ENCODE measurements at regions not wholly inside any gene's neighbourhood (a gene's known extent, or its start where the extent isn't known, plus 50 kb on each side); places are given as distances from the start of the nearest gene placed in this dataset.

DNA sequence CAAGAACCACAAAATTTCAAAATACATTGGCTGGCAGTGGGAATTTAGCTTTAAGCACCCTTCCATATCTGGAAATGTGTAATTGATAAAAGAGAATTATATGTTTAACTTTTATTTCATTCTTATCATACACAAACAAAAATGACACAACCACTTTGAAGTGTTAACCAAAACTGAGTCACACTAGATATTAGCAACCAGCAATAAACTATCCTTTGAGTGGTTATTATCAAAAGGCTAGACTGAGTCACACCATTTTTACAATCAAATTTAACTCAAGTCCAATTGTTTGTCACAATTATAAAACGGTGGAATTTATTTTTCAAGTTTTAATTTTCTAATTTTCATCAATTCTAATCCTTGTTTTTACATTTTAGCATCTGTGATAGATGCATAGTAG, 121.7 kb downstream of the LIG4 start:
- Histone ChIP-seq H3K27ac (no peak overlapping the region), H3K79me2 (no peaks in the 10 kb centered on the region), H3K4me1 (ENCODE audit: insufficient read depth) (no peaks in the 10 kb centered on the region), H3K4me3 (no peak overlapping the region), H3K36me3 (replicated peaks; ENCODE audit: insufficient read depth, low read depth) (no peaks in the 10 kb centered on the region), H3K4me2 (no peak overlapping the region), H2AFZ (no peak overlapping the region), H3K9me3 (ENCODE audit: low read depth) (no peaks in the 10 kb centered on the region), H3K9me2 (replicated peaks; ENCODE audit: insufficient read depth) (no peaks in the 10 kb centered on the region), H4K20me1 (ENCODE audit: insufficient read depth, poor library complexity, severe bottlenecking) (no peaks in the 10 kb centered on the region), H3K27me3 (no peaks in the 10 kb centered on the region)
- DNase-seq (ENCODE audit: low spot score), result no peak
- TF ChIP-seq EZH2 (IDR thresholded peaks at IDR 0.05; ENCODE audit: borderline replicate concordance) (no peak), EZH2phosphoT487 (IDR thresholded peaks at IDR 0.05; ENCODE audit: low read depth, severe bottlenecking, unreplicated experiment) (no peak)
- TF ChIP-seq, protein P1, sequence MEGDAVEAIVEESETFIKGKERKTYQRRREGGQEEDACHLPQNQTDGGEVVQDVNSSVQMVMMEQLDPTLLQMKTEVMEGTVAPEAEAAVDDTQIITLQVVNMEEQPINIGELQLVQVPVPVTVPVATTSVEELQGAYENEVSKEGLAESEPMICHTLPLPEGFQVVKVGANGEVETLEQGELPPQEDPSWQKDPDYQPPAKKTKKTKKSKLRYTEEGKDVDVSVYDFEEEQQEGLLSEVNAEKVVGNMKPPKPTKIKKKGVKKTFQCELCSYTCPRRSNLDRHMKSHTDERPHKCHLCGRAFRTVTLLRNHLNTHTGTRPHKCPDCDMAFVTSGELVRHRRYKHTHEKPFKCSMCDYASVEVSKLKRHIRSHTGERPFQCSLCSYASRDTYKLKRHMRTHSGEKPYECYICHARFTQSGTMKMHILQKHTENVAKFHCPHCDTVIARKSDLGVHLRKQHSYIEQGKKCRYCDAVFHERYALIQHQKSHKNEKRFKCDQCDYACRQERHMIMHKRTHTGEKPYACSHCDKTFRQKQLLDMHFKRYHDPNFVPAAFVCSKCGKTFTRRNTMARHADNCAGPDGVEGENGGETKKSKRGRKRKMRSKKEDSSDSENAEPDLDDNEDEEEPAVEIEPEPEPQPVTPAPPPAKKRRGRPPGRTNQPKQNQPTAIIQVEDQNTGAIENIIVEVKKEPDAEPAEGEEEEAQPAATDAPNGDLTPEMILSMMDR (IDR thresholded peaks at IDR 0.05; ENCODE audit: poor library complexity), result no peak
- WGBS (ENCODE audit: low lambda C conversion rate, missing lambda C conversion rate), result 39% methylated on average over 1 of the region's 1 CpG

DNA sequence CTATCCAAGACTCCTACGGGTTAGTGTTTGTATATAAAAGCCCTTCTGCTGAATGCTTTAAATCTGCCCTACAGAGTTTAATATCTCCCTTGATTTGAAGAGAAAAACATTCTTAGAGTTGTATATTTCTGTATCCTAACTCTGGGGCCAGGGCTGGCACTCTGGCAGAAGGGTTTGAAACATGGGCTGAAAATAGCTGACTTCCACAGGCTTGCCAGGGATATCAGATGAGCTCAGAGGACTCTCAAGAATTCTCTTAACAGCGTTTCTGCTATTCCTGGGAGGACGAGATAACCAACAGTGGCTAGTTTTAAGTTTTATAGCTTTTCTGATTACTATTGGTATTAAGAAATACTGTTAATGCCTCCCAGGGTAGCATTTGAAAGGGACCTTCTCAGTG, 127.5 kb downstream of the LIG4 start:
- Histone ChIP-seq H3K9me2 (replicated peaks; ENCODE audit: insufficient read depth) (no peaks in the 10 kb centered on the region), H3K36me3 (replicated peaks; ENCODE audit: insufficient read depth, low read depth) (no peaks in the 10 kb centered on the region), H3K4me2 (no peak overlapping the region), H3K4me1 (ENCODE audit: insufficient read depth) (no peaks in the 10 kb centered on the region), H3K79me2 (no peaks in the 10 kb centered on the region), H2AFZ (no peak overlapping the region), H3K27me3 (no peaks in the 10 kb centered on the region), H3K4me3 (no peak overlapping the region), H3K9me3 (ENCODE audit: low read depth) (no peaks in the 10 kb centered on the region), H4K20me1 (ENCODE audit: insufficient read depth, poor library complexity, severe bottlenecking) (no peaks in the 10 kb centered on the region), H3K27ac (no peak overlapping the region)
- WGBS (ENCODE audit: low lambda C conversion rate, missing lambda C conversion rate), result 79% methylated on average over 3 of the region's 3 CpGs
- no peak for DNase-seq (ENCODE audit: low spot score)
- TF ChIP-seq, protein P1 (IDR thresholded peaks at IDR 0.05; ENCODE audit: poor library complexity), result no peak
- no peak for TF ChIP-seq EZH2phosphoT487 (IDR thresholded peaks at IDR 0.05; ENCODE audit: low read depth, severe bottlenecking, unreplicated experiment)
- TF ChIP-seq EZH2 (IDR thresholded peaks at IDR 0.05; ENCODE audit: borderline replicate concordance), result no peak

DNA sequence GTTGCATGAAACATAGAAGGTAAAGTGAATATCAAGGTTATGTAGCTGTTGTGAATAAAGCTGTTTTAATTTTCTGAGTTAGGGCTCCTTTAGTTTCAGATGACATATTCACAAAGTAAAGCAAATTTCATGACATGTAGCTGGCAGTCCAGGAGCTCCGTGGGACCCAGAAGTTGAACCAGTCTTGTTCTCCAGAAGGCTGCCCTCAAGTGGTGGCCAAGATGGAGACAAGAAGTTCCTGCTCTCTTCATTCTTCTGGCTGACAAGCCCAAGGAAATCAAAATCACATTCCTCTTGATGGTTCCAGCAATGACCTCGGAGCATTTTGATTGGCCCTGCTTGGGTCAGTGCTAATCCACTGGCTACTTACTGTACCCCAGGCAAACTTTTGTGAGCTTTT, 128.7 kb downstream of the LIG4 start:
- no peak overlapping the region for H3K4me3 ChIP-seq
- H4K20me1 ChIP-seq (ENCODE audit: insufficient read depth, poor library complexity, severe bottlenecking), result no peaks in the 10 kb centered on the region
- H3K4me1 ChIP-seq (ENCODE audit: insufficient read depth), result no peaks in the 10 kb centered on the region
- H2AFZ ChIP-seq, result no peak overlapping the region
- TF ChIP-seq, protein P1 (IDR thresholded peaks at IDR 0.05; ENCODE audit: poor library complexity), result peak; percentile 29
- TF ChIP-seq EZH2 (IDR thresholded peaks at IDR 0.05; ENCODE audit: borderline replicate concordance) (no peak), EZH2phosphoT487 (IDR thresholded peaks at IDR 0.05; ENCODE audit: low read depth, severe bottlenecking, unreplicated experiment) (no peak)
- H3K27me3 ChIP-seq, result no peaks in the 10 kb centered on the region
- no peak overlapping the region for H3K27ac ChIP-seq
- 55% methylated on average over 2 of the region's 2 CpGs for WGBS (ENCODE audit: low lambda C conversion rate, missing lambda C conversion rate)
- no peak overlapping the region for H3K4me2 ChIP-seq
- H3K79me2 ChIP-seq, result no peaks in the 10 kb centered on the region
- peak; percentile 35 for DNase-seq (ENCODE audit: low spot score)
- no peaks in the 10 kb centered on the region for H3K36me3 ChIP-seq (replicated peaks; ENCODE audit: insufficient read depth, low read depth)
- H3K9me3 ChIP-seq (ENCODE audit: low read depth), result no peaks in the 10 kb centered on the region
- H3K9me2 ChIP-seq (replicated peaks; ENCODE audit: insufficient read depth), result no peaks in the 10 kb centered on the region

DNA sequence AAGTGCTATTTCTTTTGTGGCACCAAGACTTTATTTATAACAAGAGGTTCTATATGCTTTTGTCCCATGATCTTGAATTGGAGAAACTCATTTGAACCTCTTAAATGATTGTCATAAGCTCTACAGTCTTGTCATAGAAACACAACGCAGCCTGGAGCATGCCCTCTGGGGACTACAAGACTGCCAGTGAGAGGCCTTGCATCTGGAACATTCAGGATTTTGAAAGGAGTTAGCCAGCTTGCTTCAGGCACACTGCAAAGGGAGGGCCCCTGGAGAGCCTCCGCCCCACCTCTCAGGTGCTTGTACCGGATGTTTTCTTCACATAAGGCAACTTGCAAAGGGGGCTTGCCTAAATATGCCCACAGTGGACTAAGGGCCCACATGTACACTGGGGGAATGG, 130.5 kb downstream of the LIG4 start:
- Histone ChIP-seq H3K9me2 (replicated peaks; ENCODE audit: insufficient read depth) (no peaks in the 10 kb centered on the region), H3K4me1 (ENCODE audit: insufficient read depth) (no peaks in the 10 kb centered on the region), H3K36me3 (replicated peaks; ENCODE audit: insufficient read depth, low read depth) (no peaks in the 10 kb centered on the region), H3K4me3 (no peak overlapping the region), H3K27me3 (no peaks in the 10 kb centered on the region), H3K9me3 (ENCODE audit: low read depth) (no peaks in the 10 kb centered on the region), H3K4me2 (no peak overlapping the region), H3K27ac (no peak overlapping the region), H2AFZ (no peak overlapping the region), H3K79me2 (no peaks in the 10 kb centered on the region), H4K20me1 (ENCODE audit: insufficient read depth, poor library complexity, severe bottlenecking) (no peaks in the 10 kb centered on the region)
- 94% methylated on average over 3 of the region's 3 CpGs for WGBS (ENCODE audit: low lambda C conversion rate, missing lambda C conversion rate)
- DNase-seq (ENCODE audit: low spot score), result no peak
- TF ChIP-seq EZH2 (IDR thresholded peaks at IDR 0.05; ENCODE audit: borderline replicate concordance) (no peak), EZH2phosphoT487 (IDR thresholded peaks at IDR 0.05; ENCODE audit: low read depth, severe bottlenecking, unreplicated experiment) (no peak)
- TF ChIP-seq, protein P1 (IDR thresholded peaks at IDR 0.05; ENCODE audit: poor library complexity), result no peak

All from hepatocyte (in vitro differentiated cells).